Breast epithelium (tissue), 3 donors: ENCODE measurements at regions not wholly inside any gene's neighbourhood (a gene's known extent, or its start where the extent isn't known, plus 50 kb on each side); places are given as distances from the start of the nearest gene placed in this dataset.

Source experiments
- CTCF ChIP-seq, 3 donors: fragments of 450-650 bp; IDR thresholded peaks; one replicate each; pipeline ENCODE4 v1.5.1; 2016 to 2017; ENCODE audit warnings: antibody characterized with exemption in 3 of 3, mild to moderate bottlenecking in 3 of 3, moderate library complexity in 3 of 3
- POLR2AphosphoS5 ChIP-seq, 3 donors: sonication (generic); formaldehyde crosslinking; IDR thresholded peaks; one replicate each; pipeline ENCODE4 v1.6.1; 2017; ENCODE audit warnings: antibody characterized with exemption in 3 of 3

- no peak for TF ChIP-seq CTCF (IDR thresholded peaks at IDR 0.05)
- no peak for TF ChIP-seq POLR2AphosphoS5 (IDR thresholded peaks at IDR 0.05)
Observed at GRCh38 chr10:123548770-123549169, 117.4 kb upstream of the GPR26 start.
